WTC11 (cell line): ENCODE measurements at regions not wholly inside any gene's neighbourhood (a gene's known extent, or its start where the extent isn't known, plus 50 kb on each side); places are given as distances from the start of the nearest gene placed in this dataset.

Experiments used
- ESRRA ChIP-seq: sonication (generic); formaldehyde crosslinking; IDR thresholded peaks from 2 replicates; pipeline ENCODE4 v1.8.1; 2022; ENCODE audit warnings: mild to moderate bottlenecking, missing genetic modification reagents, borderline replicate concordance
- ETV6 ChIP-seq: sonication (generic); formaldehyde crosslinking; IDR thresholded peaks from 2 replicates; pipeline ENCODE4 v1.8.1; 2022; ENCODE audit warnings: mild to moderate bottlenecking, missing genetic modification reagents
- FOXP1 ChIP-seq: sonication (generic); formaldehyde crosslinking; IDR thresholded peaks from 2 replicates; pipeline ENCODE4 v1.8.0; 2022; ENCODE audit warnings: missing genetic modification reagents, mild to moderate bottlenecking, moderate library complexity, borderline replicate concordance
- GABPB1 ChIP-seq: sonication (generic); formaldehyde crosslinking; IDR thresholded peaks from 2 replicates; pipeline ENCODE4 v1.8.1; 2023; ENCODE audit warnings: mild to moderate bottlenecking, missing genetic modification reagents
- NFE2L1 ChIP-seq: sonication (generic); formaldehyde crosslinking; IDR thresholded peaks from 2 replicates; pipeline ENCODE4 v1.8.1; 2023; ENCODE audit warnings: missing genetic modification reagents
- SP1 ChIP-seq: sonication (generic); formaldehyde crosslinking; conservative IDR thresholded peaks from 2 replicates; pipeline ENCODE4 v1.8.1; 2022; ENCODE audit warnings: missing genetic modification reagents
- TEAD1 ChIP-seq: sonication (generic); formaldehyde crosslinking; IDR thresholded peaks from 2 replicates; pipeline ENCODE4 v1.8.0; 2022; ENCODE audit warnings: mild to moderate bottlenecking, missing genetic modification reagents
- ZNF138 ChIP-seq: sonication (generic); formaldehyde crosslinking; conservative IDR thresholded peaks from 2 replicates; pipeline ENCODE4 v1.8.1; 2022; ENCODE audit warnings: mild to moderate bottlenecking, moderate library complexity, missing genetic modification reagents
- TF ChIP-seq, protein P1 (sequence below): fragments of 200-600 bp; IDR thresholded peaks from 2 replicates; pipeline ENCODE4 v1.8.0; 2022; ENCODE audit warnings: antibody characterized with exemption
- TF ChIP-seq, protein P2 (sequence below): sonication (generic); formaldehyde crosslinking; IDR thresholded peaks from 2 replicates; pipeline ENCODE4 v1.8.1; 2022; ENCODE audit warnings: mild to moderate bottlenecking, moderate library complexity, missing genetic modification reagents
- TF ChIP-seq, protein P3 (sequence below): sonication (generic); formaldehyde crosslinking; IDR thresholded peaks from 2 replicates; pipeline ENCODE4 v1.8.1; 2023; ENCODE audit warnings: mild to moderate bottlenecking, missing genetic modification reagents, borderline replicate concordance
- TF ChIP-seq, protein P4 (sequence below): sonication (generic); formaldehyde crosslinking; IDR thresholded peaks from 2 replicates; pipeline ENCODE4 v1.8.1; 2022; ENCODE audit warnings: low read depth, missing genetic modification reagents, borderline replicate concordance
- TF ChIP-seq, protein P5 (sequence below): sonication (generic); formaldehyde crosslinking; IDR thresholded peaks from 2 replicates; pipeline ENCODE4 v1.8.0; 2022; ENCODE audit warnings: mild to moderate bottlenecking, missing genetic modification reagents

DNA sequence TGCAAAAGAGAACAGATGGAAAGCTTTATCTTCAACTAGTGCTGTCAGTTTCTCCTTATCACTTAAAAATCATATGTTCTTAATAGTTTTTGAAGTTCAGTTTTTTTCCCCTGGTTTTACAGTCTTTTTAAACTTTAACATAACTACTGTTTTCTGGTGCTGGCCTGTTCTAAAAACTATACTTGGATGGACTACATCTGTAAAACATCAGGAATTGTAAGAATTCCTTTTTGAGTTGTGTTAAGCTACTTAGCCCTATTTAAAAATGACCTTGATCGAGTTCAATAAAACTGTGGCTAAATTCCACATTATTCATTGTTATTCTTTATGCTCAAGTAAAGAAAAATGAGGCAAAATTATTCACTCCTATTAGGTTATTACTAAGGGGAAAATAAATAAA, 397.7 kb downstream of the NUP35 start:
- TF ChIP-seq, protein P1, sequence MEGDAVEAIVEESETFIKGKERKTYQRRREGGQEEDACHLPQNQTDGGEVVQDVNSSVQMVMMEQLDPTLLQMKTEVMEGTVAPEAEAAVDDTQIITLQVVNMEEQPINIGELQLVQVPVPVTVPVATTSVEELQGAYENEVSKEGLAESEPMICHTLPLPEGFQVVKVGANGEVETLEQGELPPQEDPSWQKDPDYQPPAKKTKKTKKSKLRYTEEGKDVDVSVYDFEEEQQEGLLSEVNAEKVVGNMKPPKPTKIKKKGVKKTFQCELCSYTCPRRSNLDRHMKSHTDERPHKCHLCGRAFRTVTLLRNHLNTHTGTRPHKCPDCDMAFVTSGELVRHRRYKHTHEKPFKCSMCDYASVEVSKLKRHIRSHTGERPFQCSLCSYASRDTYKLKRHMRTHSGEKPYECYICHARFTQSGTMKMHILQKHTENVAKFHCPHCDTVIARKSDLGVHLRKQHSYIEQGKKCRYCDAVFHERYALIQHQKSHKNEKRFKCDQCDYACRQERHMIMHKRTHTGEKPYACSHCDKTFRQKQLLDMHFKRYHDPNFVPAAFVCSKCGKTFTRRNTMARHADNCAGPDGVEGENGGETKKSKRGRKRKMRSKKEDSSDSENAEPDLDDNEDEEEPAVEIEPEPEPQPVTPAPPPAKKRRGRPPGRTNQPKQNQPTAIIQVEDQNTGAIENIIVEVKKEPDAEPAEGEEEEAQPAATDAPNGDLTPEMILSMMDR: no peak
- TF ChIP-seq, protein P2, sequence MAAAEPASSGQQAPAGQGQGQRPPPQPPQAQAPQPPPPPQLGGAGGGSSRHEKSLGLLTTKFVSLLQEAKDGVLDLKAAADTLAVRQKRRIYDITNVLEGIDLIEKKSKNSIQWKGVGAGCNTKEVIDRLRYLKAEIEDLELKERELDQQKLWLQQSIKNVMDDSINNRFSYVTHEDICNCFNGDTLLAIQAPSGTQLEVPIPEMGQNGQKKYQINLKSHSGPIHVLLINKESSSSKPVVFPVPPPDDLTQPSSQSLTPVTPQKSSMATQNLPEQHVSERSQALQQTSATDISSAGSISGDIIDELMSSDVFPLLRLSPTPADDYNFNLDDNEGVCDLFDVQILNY (CRISPR knock-in tag): no peak
- TF ChIP-seq, protein P3, sequence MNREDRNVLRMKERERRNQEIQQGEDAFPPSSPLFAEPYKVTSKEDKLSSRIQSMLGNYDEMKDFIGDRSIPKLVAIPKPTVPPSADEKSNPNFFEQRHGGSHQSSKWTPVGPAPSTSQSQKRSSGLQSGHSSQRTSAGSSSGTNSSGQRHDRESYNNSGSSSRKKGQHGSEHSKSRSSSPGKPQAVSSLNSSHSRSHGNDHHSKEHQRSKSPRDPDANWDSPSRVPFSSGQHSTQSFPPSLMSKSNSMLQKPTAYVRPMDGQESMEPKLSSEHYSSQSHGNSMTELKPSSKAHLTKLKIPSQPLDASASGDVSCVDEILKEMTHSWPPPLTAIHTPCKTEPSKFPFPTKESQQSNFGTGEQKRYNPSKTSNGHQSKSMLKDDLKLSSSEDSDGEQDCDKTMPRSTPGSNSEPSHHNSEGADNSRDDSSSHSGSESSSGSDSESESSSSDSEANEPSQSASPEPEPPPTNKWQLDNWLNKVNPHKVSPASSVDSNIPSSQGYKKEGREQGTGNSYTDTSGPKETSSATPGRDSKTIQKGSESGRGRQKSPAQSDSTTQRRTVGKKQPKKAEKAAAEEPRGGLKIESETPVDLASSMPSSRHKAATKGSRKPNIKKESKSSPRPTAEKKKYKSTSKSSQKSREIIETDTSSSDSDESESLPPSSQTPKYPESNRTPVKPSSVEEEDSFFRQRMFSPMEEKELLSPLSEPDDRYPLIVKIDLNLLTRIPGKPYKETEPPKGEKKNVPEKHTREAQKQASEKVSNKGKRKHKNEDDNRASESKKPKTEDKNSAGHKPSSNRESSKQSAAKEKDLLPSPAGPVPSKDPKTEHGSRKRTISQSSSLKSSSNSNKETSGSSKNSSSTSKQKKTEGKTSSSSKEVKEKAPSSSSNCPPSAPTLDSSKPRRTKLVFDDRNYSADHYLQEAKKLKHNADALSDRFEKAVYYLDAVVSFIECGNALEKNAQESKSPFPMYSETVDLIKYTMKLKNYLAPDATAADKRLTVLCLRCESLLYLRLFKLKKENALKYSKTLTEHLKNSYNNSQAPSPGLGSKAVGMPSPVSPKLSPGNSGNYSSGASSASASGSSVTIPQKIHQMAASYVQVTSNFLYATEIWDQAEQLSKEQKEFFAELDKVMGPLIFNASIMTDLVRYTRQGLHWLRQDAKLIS (CRISPR knock-in tag): no peak
- TF ChIP-seq, protein P4, sequence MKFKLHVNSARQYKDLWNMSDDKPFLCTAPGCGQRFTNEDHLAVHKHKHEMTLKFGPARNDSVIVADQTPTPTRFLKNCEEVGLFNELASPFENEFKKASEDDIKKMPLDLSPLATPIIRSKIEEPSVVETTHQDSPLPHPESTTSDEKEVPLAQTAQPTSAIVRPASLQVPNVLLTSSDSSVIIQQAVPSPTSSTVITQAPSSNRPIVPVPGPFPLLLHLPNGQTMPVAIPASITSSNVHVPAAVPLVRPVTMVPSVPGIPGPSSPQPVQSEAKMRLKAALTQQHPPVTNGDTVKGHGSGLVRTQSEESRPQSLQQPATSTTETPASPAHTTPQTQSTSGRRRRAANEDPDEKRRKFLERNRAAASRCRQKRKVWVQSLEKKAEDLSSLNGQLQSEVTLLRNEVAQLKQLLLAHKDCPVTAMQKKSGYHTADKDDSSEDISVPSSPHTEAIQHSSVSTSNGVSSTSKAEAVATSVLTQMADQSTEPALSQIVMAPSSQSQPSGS (CRISPR knock-in tag): no peak
- no peak for TF ChIP-seq SP1 (CRISPR knock-in tag)
- TF ChIP-seq ESRRA: no peak
- no peak for TF ChIP-seq FOXP1
- no peak for TF ChIP-seq ZNF138 (CRISPR knock-in tag)
- TF ChIP-seq ETV6 (CRISPR knock-in tag): no peak
- no peak for TF ChIP-seq TEAD1 (CRISPR knock-in tag)
- no peak for TF ChIP-seq GABPB1 (CRISPR knock-in tag)
- TF ChIP-seq NFE2L1 (CRISPR knock-in tag): no peak
- TF ChIP-seq, protein P5, sequence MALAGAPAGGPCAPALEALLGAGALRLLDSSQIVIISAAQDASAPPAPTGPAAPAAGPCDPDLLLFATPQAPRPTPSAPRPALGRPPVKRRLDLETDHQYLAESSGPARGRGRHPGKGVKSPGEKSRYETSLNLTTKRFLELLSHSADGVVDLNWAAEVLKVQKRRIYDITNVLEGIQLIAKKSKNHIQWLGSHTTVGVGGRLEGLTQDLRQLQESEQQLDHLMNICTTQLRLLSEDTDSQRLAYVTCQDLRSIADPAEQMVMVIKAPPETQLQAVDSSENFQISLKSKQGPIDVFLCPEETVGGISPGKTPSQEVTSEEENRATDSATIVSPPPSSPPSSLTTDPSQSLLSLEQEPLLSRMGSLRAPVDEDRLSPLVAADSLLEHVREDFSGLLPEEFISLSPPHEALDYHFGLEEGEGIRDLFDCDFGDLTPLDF (CRISPR knock-in tag): no peak
